Trophoblast cell (in vitro differentiated cells and primary cell): ENCODE measurements at regions not wholly inside any gene's neighbourhood (a gene's known extent, or its start where the extent isn't known, plus 50 kb on each side); places are given as distances from the start of the nearest gene placed in this dataset.

Experiments
- DNase-seq, 2 donors: peaks; one replicate each; pipeline ENCODE4 v3.0.0-alpha.2; 2016
- H2AFZ ChIP-seq: 2 replicates; pipeline ENCODE4 v1.6.1; 2013; ENCODE audit warnings: low read length, moderate library complexity, mild to moderate bottlenecking; ENCODE audit not compliant: insufficient read depth, poor library complexity
- H2AK5ac ChIP-seq: 2 replicates; pipeline ENCODE4 v1.6.1; 2013; ENCODE audit warnings: mild to moderate bottlenecking, low read length
- H2BK120ac ChIP-seq: 2 replicates; pipeline ENCODE4 v1.6.1; 2013; ENCODE audit warnings: low read length, mild to moderate bottlenecking, moderate library complexity; ENCODE audit not compliant: insufficient read depth, poor library complexity
- H2BK12ac ChIP-seq: 2 replicates; pipeline ENCODE4 v1.6.1; 2013; ENCODE audit warnings: mild to moderate bottlenecking, low read length, moderate library complexity
- H2BK5ac ChIP-seq: 2 replicates; pipeline ENCODE4 v1.6.1; 2013; ENCODE audit warnings: low read length, low read depth, moderate library complexity, mild to moderate bottlenecking; ENCODE audit not compliant: poor library complexity
- H3K14ac ChIP-seq: 2 replicates; pipeline ENCODE4 v1.6.1; 2013; ENCODE audit warnings: mild to moderate bottlenecking, low read length
- H3K18ac ChIP-seq: 2 replicates; pipeline ENCODE4 v1.6.1; 2013; ENCODE audit warnings: mild to moderate bottlenecking, low read length
- H3K23ac ChIP-seq: 2 replicates; pipeline ENCODE4 v1.6.1; 2013; ENCODE audit warnings: low read length
- H3K27ac ChIP-seq: 2 replicates; pipeline ENCODE4 v1.5.1; 2013; ENCODE audit warnings: low read depth, mild to moderate bottlenecking, inconsistent platforms, low read length, moderate library complexity
- H3K27me3 ChIP-seq: 2 replicates; pipeline ENCODE4 v1.6.1; 2013; ENCODE audit warnings: inconsistent platforms, mild to moderate bottlenecking, low read length, moderate library complexity; ENCODE audit not compliant: insufficient read depth
- H3K36me3 ChIP-seq, 2 experiments: 1 replicate in 1 of 2; 2 replicates in 1 of 2; pipeline ENCODE4 v1.6.1; 2013; ENCODE audit warnings: low read length in 2 of 2, mild to moderate bottlenecking in 2 of 2, moderate library complexity in 1 of 2; ENCODE audit not compliant: insufficient read depth in 2 of 2, control insufficient read depth in 1 of 2
- H3K4ac ChIP-seq: 2 replicates; pipeline ENCODE4 v1.6.1; 2013; ENCODE audit warnings: low read depth, mild to moderate bottlenecking, low read length, moderate library complexity
- H3K4me1 ChIP-seq, 2 experiments: 1 replicate in 1 of 2; 2 replicates in 1 of 2; pipeline ENCODE4 v1.6.1; 2013; ENCODE audit warnings: low read length in 2 of 2, mild to moderate bottlenecking in 2 of 2, moderate library complexity in 1 of 2; ENCODE audit not compliant: insufficient read depth in 2 of 2, control insufficient read depth in 1 of 2
- H3K4me2 ChIP-seq: 2 replicates; pipeline ENCODE4 v1.6.1; 2013; ENCODE audit warnings: inconsistent platforms, mild to moderate bottlenecking, low read length, moderate library complexity
- H3K4me3 ChIP-seq: 2 replicates; pipeline ENCODE4 v1.5.1; 2013; ENCODE audit warnings: mild to moderate bottlenecking, low read depth, low read length, inconsistent platforms
- H3K79me1 ChIP-seq: one replicate; pipeline ENCODE4 v1.6.1; 2013; ENCODE audit warnings: low read length
- H3K79me2 ChIP-seq: 2 replicates; pipeline ENCODE4 v1.6.1; 2013; ENCODE audit warnings: low read length, mild to moderate bottlenecking; ENCODE audit not compliant: control insufficient read depth, insufficient read depth, poor library complexity
- H3K9ac ChIP-seq: 2 replicates; pipeline ENCODE4 v1.6.1; 2013; ENCODE audit warnings: mild to moderate bottlenecking, low read length
- H3K9me3 ChIP-seq: 2 replicates; pipeline ENCODE4 v1.6.1; 2013; ENCODE audit warnings: low read depth, mild to moderate bottlenecking, control low read depth, inconsistent platforms, low read length; ENCODE audit not compliant: insufficient read depth
- H4K12ac ChIP-seq: 2 replicates; pipeline ENCODE4 v1.6.1; 2013; ENCODE audit warnings: low read depth, mild to moderate bottlenecking, low read length, moderate library complexity
- H4K8ac ChIP-seq: 2 replicates; pipeline ENCODE4 v1.6.1; 2013; ENCODE audit warnings: low read depth, mild to moderate bottlenecking, low read length, moderate library complexity
- H4K91ac ChIP-seq: one replicate; pipeline ENCODE4 v1.6.1; 2013; ENCODE audit warnings: low read depth, mild to moderate bottlenecking, low read length, moderate library complexity
- WGBS: extraction: QIAGEN DNeasy Blood & Tissue Kit; methylation state at CpG from one replicate; pipeline ENCODE4 v1.1.7; 2013; ENCODE audit warnings: missing lambda C conversion rate; ENCODE audit not compliant: insufficient read length, insufficient coverage; ENCODE audit errors: extremely low coverage; 5-methylcytosine and 5-hydroxymethylcytosine counted together

GRCh38 chr1:90400131-90400530 is 317.0 kb downstream of the BARHL2 start:
- Histone ChIP-seq H3K4ac (no peak overlapping the region), H3K9me3 (no peaks in the 10 kb centered on the region), H3K27me3 (no peaks in the 10 kb centered on the region), H3K4me3 (no peak overlapping the region), H3K4me2 (no peak overlapping the region), H4K8ac (no peak overlapping the region), H3K9ac (no peak overlapping the region), H4K12ac (no peak overlapping the region), H2BK5ac (no peak overlapping the region), H3K27ac (no peak overlapping the region), H3K36me3 (no peaks in the 10 kb centered on the region), H3K79me1 (peaks cover 2% of the 10 kb centered on the region), H2AFZ (no peak overlapping the region), H3K18ac (no peak overlapping the region), H3K14ac (no peak overlapping the region), H3K79me2 (no peaks in the 10 kb centered on the region), H4K91ac (no peak overlapping the region), H2BK12ac (no peak overlapping the region), H2AK5ac (no peak overlapping the region), H2BK120ac (no peak overlapping the region), H3K4me1 (peaks cover 2 to 3% of the 10 kb centered on the region in 2 experiments), H3K23ac (no peak overlapping the region)
- DNase-seq, result no peak
- no CpG with 5 or more reads among the region's 2 CpGs for WGBS

GRCh38 chr1:90396917-90397316 is 320.2 kb downstream of the BARHL2 start:
- WGBS, result no CpG with 5 or more reads among the region's 3 CpGs
- Histone ChIP-seq H3K9ac (no peak overlapping the region), H2BK120ac (no peak overlapping the region), H3K4me2 (no peak overlapping the region), H3K4me1 (no peaks in the 10 kb centered on the region), H4K12ac (no peak overlapping the region), H2AFZ (no peak overlapping the region), H3K79me1 (no peaks in the 10 kb centered on the region), H4K8ac (no peak overlapping the region), H3K14ac (no peak overlapping the region), H3K27me3 (no peaks in the 10 kb centered on the region), H2AK5ac (no peak overlapping the region), H2BK5ac (no peak overlapping the region), H4K91ac (no peak overlapping the region), H3K79me2 (no peaks in the 10 kb centered on the region), H3K23ac (no peak overlapping the region), H3K4me3 (no peak overlapping the region), H2BK12ac (no peak overlapping the region), H3K9me3 (no peaks in the 10 kb centered on the region), H3K18ac (no peak overlapping the region), H3K4ac (no peak overlapping the region), H3K36me3 (no peaks in the 10 kb centered on the region), H3K27ac (no peak overlapping the region)
- DNase-seq, result no peak

DNA sequence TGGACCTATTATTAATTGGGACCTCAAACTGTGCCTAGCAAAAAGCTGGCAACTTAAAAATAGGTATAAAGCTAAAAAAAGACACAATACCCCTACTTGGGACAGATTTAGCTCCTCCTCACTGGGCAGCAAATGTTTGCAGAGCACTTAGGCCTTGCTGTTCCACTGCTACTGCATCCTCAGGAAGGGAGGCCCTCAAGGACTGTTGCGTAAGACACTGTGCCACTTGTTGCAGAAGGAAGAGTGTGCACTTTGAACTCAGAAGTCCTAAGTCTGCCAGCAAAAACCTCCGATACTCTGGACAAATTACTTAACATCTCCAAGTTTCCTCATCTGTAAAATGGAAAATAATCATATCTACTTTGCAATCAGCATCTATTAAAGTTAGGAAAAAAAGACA is 322.9 kb downstream of the BARHL2 start:
- Histone ChIP-seq H2AFZ (no peak overlapping the region), H2BK120ac (no peak overlapping the region), H3K79me1 (no peaks in the 10 kb centered on the region), H3K23ac (no peak overlapping the region), H4K91ac (no peak overlapping the region), H3K4ac (no peak overlapping the region), H3K36me3 (no peaks in the 10 kb centered on the region), H4K12ac (no peak overlapping the region), H3K79me2 (no peaks in the 10 kb centered on the region), H3K27me3 (no peaks in the 10 kb centered on the region), H3K9ac (no peak overlapping the region), H4K8ac (no peak overlapping the region), H3K14ac (no peak overlapping the region), H3K18ac (no peak overlapping the region), H3K4me3 (no peak overlapping the region), H3K27ac (no peak overlapping the region), H2BK12ac (no peak overlapping the region), H3K4me2 (no peak overlapping the region), H2AK5ac (no peak overlapping the region), H3K9me3 (no peaks in the 10 kb centered on the region), H2BK5ac (no peak overlapping the region), H3K4me1 (no peaks in the 10 kb centered on the region)
- no CpG with 5 or more reads among the region's 2 CpGs for WGBS
- DNase-seq, result no peak

DNA sequence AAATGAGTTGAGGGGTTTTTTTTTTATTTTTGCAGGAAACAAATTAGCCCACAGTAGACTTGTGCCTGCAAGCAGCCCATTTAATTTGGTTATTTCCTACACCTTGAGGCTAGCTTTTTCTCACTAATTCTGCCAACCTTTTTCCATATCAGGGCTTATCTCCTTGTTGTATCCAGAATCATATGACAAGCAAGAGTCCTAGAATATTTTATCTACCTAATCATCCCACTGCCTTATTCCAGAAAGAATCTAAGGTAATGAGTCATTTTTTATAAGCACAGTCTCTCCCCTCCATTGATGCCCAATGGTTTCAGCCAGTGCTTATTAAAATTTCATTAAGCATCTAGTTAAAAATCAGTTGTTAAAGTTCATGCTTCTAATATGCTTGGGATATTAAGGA is 324.1 kb downstream of the BARHL2 start:
- Histone ChIP-seq H3K4ac (no peak overlapping the region), H3K4me1 (no peaks in the 10 kb centered on the region), H3K14ac (no peak overlapping the region), H2BK5ac (no peak overlapping the region), H3K4me2 (no peak overlapping the region), H4K12ac (no peak overlapping the region), H4K91ac (no peak overlapping the region), H2BK12ac (no peak overlapping the region), H4K8ac (no peak overlapping the region), H2AFZ (no peak overlapping the region), H2BK120ac (no peak overlapping the region), H3K9me3 (no peaks in the 10 kb centered on the region), H3K79me2 (no peaks in the 10 kb centered on the region), H3K36me3 (no peaks in the 10 kb centered on the region), H3K27me3 (no peaks in the 10 kb centered on the region), H3K27ac (no peak overlapping the region), H2AK5ac (no peak overlapping the region), H3K79me1 (no peaks in the 10 kb centered on the region), H3K9ac (no peak overlapping the region), H3K4me3 (no peak overlapping the region), H3K23ac (no peak overlapping the region), H3K18ac (no peak overlapping the region)
- no peak for DNase-seq
